ENCODE measurements at regions not wholly inside any gene's neighbourhood (a gene's known extent, or its start where the extent isn't known, plus 50 kb on each side); places are given as distances from the start of the nearest gene placed in this dataset.

DNA sequence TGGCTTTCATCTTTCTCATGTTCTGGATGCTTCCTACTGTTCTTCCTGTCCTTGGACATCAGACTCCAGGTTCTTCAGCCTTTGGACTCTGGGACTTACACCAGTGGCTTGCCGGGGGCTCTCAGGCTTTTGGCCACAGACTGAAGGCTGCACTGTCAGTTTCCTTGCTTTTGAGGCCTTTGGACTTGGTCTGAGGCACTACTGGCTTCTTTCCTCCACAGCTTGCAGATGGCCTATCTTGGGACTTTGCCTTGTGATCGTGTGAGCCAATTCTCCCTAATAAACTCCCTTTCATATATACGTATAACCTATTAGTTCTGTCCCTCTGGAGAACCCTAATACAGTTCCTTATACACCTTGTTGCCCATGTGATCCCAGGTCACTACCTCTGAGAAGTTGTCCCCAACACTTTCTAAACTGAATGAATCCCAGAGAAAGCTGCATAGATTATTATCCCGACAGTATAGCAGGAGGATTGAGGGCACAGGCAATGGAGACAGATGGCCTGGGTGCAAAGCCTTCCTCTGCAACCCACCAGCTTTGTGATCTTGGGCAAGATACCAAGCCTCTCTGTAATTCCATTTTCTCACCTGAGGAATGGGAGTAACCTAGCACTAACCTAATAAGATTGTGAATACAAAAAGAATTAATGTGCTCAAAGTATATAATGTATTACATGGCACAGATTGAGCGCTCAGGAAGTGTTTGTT lies 449.6 kb upstream of the BRINP1 start:
- no peak for DNase-seq

DNA sequence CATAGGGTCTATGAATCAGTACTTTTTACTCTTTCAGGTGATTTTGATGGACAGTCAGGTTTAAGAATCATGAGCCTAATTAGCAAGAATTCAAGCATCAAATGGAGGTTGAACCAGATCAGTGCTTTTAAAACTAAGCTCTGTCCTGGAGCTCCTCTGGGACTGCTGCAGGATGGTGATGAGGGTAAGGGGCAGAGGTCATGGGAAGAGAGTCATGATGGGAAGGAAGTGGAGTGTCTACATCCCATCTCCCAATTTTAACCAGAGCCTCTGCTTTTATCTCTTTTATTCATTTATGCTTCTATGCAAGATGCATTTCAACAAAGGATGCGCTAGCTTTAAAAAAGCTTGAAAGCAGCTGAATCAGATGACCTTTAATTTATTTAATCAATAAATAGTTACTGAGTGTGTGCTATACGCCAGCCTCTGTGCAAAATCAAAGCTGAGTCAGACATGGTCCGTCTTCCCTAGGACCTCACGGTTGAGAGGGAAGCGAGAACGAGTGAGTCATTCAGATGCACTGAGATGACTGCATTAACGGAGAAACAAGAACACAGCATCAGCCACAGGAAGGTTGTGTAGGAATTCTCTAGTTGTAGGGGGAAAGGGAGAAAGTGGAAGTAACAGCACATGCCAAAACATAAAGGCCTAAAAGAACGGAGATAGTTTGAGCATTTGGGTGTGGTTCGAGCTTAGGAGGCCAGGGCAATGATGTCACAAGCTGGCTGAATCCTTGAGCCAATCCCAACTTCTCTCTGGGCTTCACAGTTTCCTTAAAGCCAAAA lies 441.6 kb upstream of the BRINP1 start:
- DNase-seq, result no peak

DNA sequence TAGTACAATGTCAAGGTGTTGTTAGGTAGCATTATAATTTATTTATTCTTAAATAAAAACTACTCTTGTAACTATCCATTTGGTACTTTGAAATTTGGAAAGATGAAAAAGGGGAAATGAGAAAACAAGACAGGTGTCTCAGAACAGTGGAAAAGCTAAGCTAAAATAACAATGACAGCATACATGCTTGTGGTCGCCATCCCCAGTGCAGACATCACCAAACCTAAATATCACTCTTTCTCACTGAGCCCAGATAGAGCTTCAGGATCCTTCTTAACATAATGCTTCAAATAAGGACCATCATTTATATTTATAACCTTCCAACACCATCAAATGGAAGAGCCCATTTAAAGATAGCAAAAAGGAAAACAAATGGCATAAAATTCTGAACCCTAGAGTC lies 434.4 kb upstream of the BRINP1 start:
- no peak for DNase-seq

DNA sequence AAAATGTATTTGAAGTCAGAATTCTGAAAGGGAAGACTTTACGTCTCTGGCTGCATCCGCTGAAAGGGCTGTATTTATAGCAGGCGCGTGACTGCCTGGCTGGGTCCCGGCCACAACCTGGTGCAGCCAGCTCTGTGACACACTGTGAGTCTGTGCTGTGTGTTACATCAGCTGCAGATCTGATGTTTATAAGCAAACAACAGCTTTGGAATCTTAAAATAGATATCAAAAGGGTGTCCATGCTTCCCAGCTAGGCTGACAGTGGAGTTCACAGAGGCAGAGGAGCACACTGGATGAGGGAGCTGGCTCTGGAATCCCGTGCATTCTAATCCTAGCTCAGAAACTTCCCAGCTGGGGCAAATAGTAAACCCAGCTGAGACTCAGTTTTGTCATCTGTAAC lies 433.4 kb upstream of the BRINP1 start:
- DNase-seq, result no peak

DNA sequence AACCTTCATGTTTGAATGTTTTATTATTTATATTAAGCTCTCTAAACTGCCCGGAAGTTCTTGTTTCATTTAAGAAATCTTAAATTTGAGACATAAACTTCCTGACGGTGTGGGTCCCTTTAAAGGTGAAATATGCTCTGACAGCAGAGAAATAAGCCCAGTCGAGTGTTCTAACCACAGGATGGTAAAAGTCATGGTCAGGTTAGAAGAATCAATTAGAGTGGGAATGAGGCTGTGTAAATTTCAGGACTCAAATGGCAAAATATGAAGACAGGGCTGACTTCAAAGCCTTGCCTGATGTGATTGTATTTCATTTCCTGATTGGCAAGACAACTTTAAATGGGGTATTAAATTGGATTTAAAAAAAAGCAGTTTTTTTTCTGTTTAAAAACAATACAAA lies 432.9 kb upstream of the BRINP1 start:
- no peak for DNase-seq

DNA sequence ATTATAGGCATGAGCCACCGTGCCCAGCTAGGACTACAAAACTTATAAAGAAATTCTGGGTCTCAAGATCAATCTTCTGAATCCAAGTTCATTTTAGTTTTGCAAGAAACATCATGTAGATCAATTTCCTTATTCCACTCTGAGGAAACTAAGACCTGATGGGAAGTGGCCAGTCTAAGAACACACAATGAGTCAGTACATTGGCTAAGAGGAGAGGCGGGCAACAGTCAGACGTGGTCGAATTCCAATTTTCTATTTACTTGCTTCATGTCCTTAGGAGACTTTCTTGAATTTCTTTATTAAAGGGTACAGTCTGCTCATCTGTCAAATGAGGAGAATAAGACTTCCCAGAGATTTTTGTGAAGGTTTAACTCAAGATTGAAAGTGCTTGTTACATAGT lies 432.1 kb upstream of the BRINP1 start:
- no peak for DNase-seq

DNA sequence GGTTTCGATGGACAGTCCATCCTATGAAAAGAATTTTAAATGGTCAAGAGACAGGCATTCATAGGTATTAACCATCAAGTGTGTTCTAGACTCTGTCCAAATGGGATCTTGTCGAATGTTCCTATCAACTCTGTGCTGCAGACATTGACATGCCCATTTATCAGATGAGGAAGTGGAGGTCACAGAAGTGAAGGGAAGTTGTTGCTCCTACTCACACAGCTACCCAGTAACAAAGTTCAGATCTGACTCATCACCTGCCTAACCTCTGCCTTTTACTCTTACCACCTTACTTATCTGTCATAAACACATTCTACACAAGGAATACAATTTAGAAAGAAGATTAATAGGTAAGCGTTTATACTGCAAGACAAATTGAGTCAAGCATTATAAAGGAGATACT lies 426.2 kb upstream of the BRINP1 start:
- DNase-seq, result no peak

DNA sequence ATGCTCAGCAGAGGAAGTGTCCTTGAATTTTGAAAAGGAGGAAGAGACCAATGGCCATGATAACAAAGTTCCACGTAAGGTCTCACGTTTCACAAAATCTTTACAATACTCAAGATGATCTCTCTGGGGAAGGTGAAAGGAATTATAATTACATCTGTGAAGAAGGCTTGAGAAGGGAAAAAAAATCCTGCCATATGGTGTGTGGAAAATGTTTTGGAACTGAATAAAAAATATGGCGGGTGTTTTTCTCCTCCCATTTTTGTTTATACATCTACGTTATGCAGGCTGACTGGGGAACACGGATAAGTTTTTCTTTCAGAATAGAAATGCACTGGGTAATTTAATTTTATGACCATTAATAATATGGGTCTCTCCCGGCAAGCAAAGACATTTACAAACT lies 425.6 kb upstream of the BRINP1 start:
- DNase-seq, result no peak

DNA sequence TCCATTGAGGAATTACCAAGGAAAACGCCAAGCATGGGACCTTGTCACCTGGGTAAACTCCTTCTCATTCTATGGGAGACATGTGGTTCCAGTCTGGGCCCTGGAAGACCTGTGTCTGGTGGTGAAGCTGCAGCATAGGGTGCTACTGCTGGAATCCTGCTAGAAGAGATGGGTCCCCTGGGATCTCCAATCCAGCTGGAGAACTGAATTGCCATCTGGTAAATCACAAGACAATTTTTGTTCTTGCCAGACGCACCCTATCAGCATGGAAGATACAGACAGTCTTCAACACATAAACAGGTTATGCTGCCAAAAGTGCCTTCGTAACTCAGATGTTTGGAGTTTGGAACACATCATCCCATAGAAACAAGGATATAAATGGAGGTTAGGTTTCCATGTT lies 424.0 kb upstream of the BRINP1 start:
- DNase-seq, result no peak

DNA sequence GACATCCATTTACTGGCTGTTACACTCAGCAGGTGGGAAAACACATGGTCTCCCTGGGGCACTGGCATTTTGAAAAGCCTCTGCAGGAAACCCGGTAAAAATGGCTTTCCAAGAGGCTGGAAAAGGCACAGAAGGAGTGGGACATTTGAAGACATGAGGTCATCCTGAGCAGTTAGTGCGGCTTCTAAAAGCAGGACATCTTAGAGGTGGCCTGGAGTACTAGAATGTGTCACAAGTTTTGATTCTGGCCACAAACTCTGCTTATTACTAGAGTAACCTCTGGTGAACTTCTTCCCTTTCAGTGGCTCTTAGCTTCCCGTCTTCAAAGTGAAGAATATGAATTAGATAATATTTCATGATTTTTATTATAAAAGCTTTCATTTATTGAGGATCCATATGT lies 423.0 kb upstream of the BRINP1 start:
- no peak for DNase-seq

DNA sequence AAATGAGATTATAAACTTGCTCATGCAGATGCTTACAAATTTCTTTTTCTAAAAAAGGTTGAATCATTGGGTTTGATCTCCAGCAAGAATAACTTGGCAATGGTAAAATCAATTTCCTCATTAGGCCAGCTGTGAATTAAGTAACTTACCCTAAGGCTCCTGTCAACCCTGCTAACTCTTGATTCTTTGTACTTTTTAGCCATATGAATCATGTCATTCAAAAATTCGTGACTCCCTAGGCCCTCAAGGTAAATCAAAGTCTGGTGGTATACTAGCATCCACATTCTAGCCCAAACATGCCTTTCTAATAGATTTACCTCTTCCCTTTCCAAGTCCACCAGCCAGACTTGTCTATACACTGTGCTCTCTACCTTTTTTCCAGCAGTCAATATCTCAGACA lies 420.8 kb upstream of the BRINP1 start:
- DNase-seq, result no peak

DNA sequence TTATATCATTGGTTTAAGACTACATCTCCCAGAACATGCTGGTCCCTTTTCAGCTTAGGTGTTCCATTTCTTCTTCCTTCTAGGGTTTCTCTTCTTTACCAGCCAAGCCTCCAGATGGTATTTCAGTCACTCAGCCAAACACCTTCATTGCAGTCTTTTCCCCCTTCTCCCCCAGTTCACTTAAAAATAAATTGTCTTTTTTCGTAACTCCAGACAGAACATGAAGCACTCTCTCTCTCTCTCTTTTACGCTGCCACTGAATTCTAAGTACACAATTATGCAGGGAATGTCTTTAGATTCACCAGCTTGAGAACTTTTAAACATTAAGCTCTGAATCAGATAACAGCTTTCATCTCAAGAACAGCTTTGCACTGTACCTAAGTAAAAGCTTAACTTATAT lies 419.7 kb upstream of the BRINP1 start:
- DNase-seq, result no peak

DNA sequence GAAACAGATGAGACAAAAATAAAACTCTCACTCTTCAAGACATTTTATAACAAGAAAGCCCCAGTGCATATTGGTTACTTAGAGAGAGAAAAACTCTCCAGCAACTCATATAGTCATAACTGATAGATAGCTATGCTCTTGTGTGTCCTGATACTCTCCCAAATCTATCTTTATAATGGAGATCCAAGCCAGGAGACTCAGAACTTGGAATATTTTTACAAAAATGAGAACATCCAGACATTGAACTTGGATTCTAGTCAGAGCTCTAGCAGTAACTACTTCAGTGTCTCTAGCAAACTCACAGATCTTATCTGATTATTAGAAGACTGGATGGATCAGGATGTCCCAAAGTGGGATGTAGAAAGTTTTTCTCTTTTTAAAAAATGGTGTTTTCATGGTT lies 412.7 kb upstream of the BRINP1 start:
- no peak for DNase-seq

DNA sequence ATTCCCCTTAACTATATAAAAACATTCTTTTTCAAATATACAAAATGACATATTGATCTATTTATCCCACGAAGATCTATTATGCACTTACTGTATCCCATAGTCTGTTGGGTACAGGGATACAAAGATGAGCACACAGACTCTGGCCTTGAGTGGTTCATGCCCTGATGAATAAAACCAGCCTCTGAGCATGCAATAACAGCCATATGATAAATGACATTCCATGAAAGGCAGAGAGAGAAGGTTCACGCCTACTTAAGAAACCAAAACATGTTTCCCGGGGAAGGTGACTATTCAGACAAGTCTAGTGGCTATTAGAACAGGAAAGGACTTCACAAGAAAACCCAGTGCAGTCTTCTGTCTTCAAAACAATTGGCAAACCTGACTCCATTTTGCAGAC lies 406.2 kb upstream of the BRINP1 start:
- DNase-seq, result no peak

DNA sequence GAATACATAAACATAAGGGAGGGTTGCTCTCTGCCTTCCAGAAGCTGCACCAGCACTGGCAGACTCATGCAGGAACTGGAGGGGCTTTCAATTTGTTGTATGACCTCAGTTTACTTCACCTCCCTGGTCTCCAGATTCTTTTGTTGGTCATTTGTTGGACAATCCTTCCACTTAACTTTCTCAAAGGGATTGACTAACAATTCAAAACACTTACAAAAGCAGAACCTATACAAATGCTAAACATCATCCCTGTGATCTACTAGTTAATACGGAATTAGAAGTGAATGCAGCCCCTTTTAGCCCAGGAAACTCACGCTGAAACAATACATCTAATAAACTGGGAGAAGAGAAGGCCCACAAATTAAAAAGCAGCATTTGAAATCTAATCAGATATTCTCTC lies 404.6 kb upstream of the BRINP1 start:
- no peak for DNase-seq

DNA sequence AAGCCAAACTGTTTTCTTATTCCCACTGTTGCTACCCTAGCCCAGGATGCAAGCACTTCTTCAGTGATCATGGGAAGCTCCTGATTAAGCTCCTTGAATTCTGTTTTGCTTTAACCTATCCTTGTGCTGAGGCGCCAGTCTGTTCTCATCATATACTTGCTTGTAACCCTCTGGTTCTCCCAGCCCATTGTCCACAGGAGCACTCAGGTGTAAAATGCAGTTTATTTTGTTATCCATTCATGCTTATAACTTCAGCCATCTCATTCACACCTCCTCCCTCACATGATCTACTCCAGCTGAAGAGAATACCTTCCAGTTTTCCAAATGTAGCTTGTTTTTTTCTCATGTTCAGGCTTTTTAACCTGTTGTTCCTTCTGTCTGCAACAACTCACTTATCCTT lies 402.1 kb upstream of the BRINP1 start:
- DNase-seq, result no peak

DNA sequence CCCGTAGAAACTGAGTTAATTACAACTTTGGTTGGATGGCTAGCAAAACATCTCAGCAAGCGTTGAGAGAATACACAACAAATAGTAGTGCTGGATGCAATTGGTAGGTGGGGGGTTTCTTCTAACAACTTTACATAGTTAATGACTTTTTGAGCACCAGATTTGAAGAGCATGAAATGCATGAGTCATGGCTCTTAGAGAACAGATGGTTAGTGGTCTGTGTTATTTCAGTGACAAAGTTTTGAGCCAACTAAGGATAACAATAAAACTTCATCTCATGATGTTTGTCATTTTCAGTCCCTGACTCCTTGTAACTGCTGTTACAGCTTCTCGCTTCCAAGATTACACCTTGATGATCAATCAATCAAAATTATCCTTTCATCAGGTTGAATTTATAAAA lies 399.0 kb upstream of the BRINP1 start:
- DNase-seq, result no peak

DNA sequence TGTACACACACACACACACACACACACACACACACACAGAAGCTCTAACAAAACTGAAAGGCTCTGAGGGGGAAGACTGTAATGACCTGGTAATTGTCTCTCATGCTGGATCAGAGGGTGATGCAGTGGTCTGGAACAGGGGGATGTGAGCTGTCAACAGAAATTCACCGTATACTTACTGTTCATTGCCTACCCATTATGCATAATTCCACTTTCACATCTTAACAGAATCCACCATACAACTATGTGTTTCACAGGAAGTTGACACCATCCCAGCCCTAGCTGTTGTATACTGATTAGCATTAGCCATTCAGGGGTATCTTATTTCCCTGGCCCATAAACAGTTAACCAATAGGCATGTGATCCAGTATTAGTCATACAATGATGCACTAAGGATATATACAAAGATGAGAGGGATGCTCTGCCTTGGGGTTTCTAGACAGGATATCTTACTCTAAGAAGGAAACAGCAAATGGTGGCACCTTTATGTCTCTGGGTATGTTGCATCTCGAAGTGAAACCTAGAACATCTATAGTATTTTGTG lies 396.5 kb upstream of the BRINP1 start:
- DNase-seq, result no peak

DNA sequence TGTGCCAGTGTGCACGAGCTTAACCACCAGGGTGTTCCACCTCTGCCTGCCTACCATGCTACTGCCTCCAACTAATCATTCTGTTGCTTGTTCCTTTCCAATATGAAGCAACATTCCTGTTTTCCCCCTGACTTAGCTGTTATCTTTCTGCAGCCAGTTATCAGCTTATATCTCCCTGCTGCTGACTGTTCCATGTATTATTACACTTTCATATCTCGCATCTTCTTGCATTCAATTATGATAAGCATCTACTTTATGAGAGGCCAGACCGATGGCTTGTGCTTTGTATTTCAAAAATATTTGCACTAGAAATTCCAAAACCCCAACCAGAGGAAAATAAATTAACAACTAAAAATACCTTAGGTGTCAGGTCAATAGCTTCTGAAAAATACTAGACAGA lies 394.0 kb upstream of the BRINP1 start:
- no peak for DNase-seq

DNA sequence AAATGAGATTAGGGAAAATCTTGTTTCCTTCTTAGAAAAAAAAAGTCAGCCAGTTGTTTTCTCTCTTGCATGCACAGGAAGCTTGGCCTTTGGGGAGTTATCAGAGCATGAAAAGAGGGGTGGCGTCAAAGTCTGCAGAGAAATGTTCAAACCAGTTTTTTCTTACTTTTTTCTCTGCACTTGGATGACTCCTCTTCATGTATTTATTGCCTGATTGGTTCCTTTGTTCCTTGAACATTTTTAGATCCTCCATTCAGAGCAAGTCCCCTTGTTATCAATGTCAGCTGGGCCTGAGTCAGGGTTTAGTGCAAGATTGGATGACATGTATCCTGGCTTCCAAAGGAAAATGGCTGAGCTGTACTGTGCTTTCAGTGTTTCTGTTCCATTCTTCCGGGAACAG lies 392.6 kb upstream of the BRINP1 start:
- no peak for DNase-seq

DNA sequence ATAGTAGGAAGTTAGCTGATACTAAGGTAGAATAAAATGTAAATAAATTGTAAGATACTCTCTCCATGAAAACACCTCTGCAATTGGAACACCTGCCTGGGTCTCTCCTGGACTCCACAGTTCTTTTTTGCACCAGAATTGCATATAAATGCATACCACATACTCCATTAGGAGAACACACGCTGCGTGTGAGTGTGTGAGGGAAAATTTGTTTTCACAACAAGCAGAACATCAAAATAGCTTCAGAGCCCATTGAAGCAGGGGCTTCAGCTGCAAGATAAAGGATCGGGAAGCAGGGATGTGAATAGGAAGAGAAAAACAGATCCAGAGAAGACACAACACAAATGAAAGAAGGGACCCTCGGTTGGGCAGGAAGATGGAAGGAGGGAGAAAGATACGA lies 389.8 kb upstream of the BRINP1 start:
- DNase-seq, result no peak

DNA sequence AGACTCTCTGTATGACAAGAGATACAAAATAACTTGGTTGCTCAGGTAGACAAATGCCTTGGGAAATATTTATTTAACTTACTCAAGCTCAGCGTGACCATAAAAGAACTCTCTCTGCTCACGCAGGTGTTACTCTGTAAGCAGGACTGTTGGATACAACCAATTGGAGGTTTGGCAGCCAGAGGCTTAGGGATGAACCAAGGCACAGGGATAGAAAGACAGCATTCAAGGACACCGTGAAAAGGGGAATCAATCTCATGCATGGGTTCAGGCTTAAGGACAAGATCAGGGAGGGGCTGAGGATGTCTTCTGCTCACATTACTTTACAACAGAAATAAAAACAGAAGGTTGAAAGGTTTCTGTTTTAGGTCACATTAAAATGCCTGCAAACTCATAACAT lies 389.0 kb upstream of the BRINP1 start:
- no peak for DNase-seq

DNA sequence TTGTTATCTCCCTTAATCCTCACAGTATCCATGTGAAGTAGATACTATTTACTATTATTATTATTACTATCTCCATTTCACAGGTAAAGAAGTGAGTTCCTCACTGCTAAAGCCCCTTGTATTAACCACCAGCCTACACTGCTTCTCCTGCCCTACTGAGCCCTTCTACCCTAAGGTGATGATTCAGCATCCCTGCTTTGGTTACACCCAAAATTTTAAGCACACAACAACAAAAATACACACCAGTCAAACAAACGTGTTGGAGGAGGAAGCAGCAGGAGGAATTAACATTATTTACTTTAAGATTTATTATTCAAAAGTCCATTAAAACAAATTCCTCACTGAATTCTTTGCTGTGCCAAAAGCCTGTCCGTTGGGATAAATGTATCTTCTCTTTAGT lies 370.2 kb upstream of the BRINP1 start:
- no peak for DNase-seq
